Ishikawa (cell line): ENCODE measurements at regions not wholly inside any gene's neighbourhood (a gene's known extent, or its start where the extent isn't known, plus 50 kb on each side); places are given as distances from the start of the nearest gene placed in this dataset.

Experiments used
- EP300 ChIP-seq: IDR thresholded peaks from 2 replicates; pipeline ENCODE4 v1.6.1; 2012; ENCODE audit warnings: borderline replicate concordance
- FOXM1 ChIP-seq: IDR thresholded peaks from 2 replicates; pipeline ENCODE4 v1.6.1; 2012; ENCODE audit warnings: low read depth, borderline replicate concordance

GRCh38 chr11:112540261-112540660 is 279.6 kb upstream of the PLET1 start:
- TF ChIP-seq EP300 (no peak), FOXM1 (no peak)
